Stimulated activated naive B cell treated with anti-CD40 and anti-IgM and Interleukin-4, amounts not matched to agents 10 μg/mL and 1 μg/mL and 100 μg/mL, for 72 hours (primary cell): ENCODE measurements at regions not wholly inside any gene's neighbourhood (a gene's known extent, or its start where the extent isn't known, plus 50 kb on each side); places are given as distances from the start of the nearest gene placed in this dataset.

Experiments used
- ATAC-seq, 2 donors: fragments of 150-1000 bp; cut with Tn5 transposase; replicated peaks; 2 replicates each; pipeline ENCODE4 v1.10.0; 2021; ENCODE audit warnings: moderate library complexity in 1 of 2
- DNase-seq: peaks from one replicate; pipeline ENCODE4 v3.0.0; 2021
- H3K27ac Mint-ChIP-seq: one replicate; pipeline ENCODE4 v1.8.0; 2022; ENCODE audit warnings: mild to moderate bottlenecking, mixed read lengths
- H3K27me3 Mint-ChIP-seq, 2 donors: one replicate each; pipeline ENCODE4 v1.8.0; 2022; ENCODE audit warnings: mixed read lengths in 2 of 2
- H3K36me3 Mint-ChIP-seq, 2 donors: one replicate each; pipeline ENCODE4 v1.8.0; 2022; ENCODE audit warnings: mixed read lengths in 2 of 2, mild to moderate bottlenecking in 1 of 2
- H3K4me1 Mint-ChIP-seq, 2 donors: one replicate each; pipeline ENCODE4 v1.8.0; 2022; ENCODE audit warnings: mixed read lengths in 2 of 2, mild to moderate bottlenecking in 1 of 2
- H3K4me3 Mint-ChIP-seq, 2 donors: one replicate each; pipeline ENCODE4 v1.8.0; 2022; ENCODE audit warnings: mild to moderate bottlenecking in 2 of 2, mixed read lengths in 2 of 2, moderate library complexity in 1 of 2
- H3K9me3 Mint-ChIP-seq, 2 donors: one replicate each; pipeline ENCODE4 v1.8.0; 2022; ENCODE audit warnings: mixed read lengths in 2 of 2, mild to moderate bottlenecking in 1 of 2

- Mint-ChIP-seq H3K4me3 (no peak overlapping the region), H3K27me3 (peaks cover 0 to 14% of the 10 kb centered on the region in 2 donors), H3K4me1 (no peaks in the 10 kb centered on the region), H3K9me3 (no peaks in the 10 kb centered on the region), H3K27ac (no peak overlapping the region), H3K36me3 (no peaks in the 10 kb centered on the region)
- ATAC-seq: no peak
- no peak for DNase-seq
These were observed 503.4 kb upstream of the CBLB start for GRCh38 chr3:106371971-106372805.

GRCh38 chr3:106372806-106373190 is 504.0 kb upstream of the CBLB start:
- no peak overlapping the region for H3K27ac Mint-ChIP-seq
- H3K27me3 Mint-ChIP-seq: peaks cover 0 to 14% of the 10 kb centered on the region in 2 donors
- no peak overlapping the region for H3K4me3 Mint-ChIP-seq
- no peak for ATAC-seq
- no peak for DNase-seq
- H3K9me3 Mint-ChIP-seq: peaks cover 0 to 3% of the 10 kb centered on the region in 2 donors
- peaks cover 2 to 3% of the 10 kb centered on the region in 2 donors for H3K4me1 Mint-ChIP-seq
- H3K36me3 Mint-ChIP-seq: no peaks in the 10 kb centered on the region

- ATAC-seq (no peak), DNase-seq (no peak)
- peaks cover 4 to 5% of the 10 kb centered on the region in 2 donors for H3K4me1 Mint-ChIP-seq
- no peak overlapping the region for H3K27ac Mint-ChIP-seq
- H3K36me3 Mint-ChIP-seq: no peaks in the 10 kb centered on the region
- no peak overlapping the region for H3K4me3 Mint-ChIP-seq
- peaks cover 0 to 4% of the 10 kb centered on the region in 2 donors for H3K9me3 Mint-ChIP-seq
- peaks cover 0 to 14% of the 10 kb centered on the region in 2 donors for H3K27me3 Mint-ChIP-seq
These were observed 507.3 kb upstream of the CBLB start for GRCh38 chr3:106376016-106376570.

GRCh38 chr3:106379251-106379750 is 510.5 kb upstream of the CBLB start:
- Mint-ChIP-seq H3K4me1 (peaks cover 4 to 5% of the 10 kb centered on the region in 2 donors), H3K27me3 (peaks cover 0 to 14% of the 10 kb centered on the region in 2 donors), H3K4me3 (no peak overlapping the region), H3K36me3 (no peaks in the 10 kb centered on the region), H3K27ac (no peak overlapping the region), H3K9me3 (peaks cover 0 to 4% of the 10 kb centered on the region in 2 donors)
- DNase-seq: no peak
- ATAC-seq: no peak

GRCh38 chr3:106380232-106380631 is 511.4 kb upstream of the CBLB start:
- peaks cover 0 to 13% of the 10 kb centered on the region in 2 donors for H3K27me3 Mint-ChIP-seq
- H3K4me3 Mint-ChIP-seq: no peak overlapping the region
- H3K4me1 Mint-ChIP-seq: peaks cover 4 to 5% of the 10 kb centered on the region in 2 donors
- no peak for ATAC-seq
- DNase-seq: no peak
- H3K27ac Mint-ChIP-seq: no peak overlapping the region
- H3K36me3 Mint-ChIP-seq: no peaks in the 10 kb centered on the region
- peaks cover 0 to 4% of the 10 kb centered on the region in 2 donors for H3K9me3 Mint-ChIP-seq

- Mint-ChIP-seq H3K4me3 (no peak overlapping the region), H3K9me3 (peaks cover 4 to 13% of the 10 kb centered on the region in 2 donors), H3K4me1 (peaks cover 12 to 17% of the 10 kb centered on the region in 2 donors), H3K27ac (no peak overlapping the region), H3K27me3 (peaks cover 0 to 1% of the 10 kb centered on the region in 2 donors), H3K36me3 (peaks cover 0 to 2% of the 10 kb centered on the region in 2 donors)
- ATAC-seq (no peak), DNase-seq (no peak)
These were observed 512.6 kb upstream of the CBLB start for GRCh38 chr3:106381286-106381938.

- Mint-ChIP-seq H3K27me3 (no peaks in the 10 kb centered on the region), H3K27ac (no peak overlapping the region), H3K36me3 (peaks cover 0 to 2% of the 10 kb centered on the region in 2 donors), H3K4me1 (peaks cover 12 to 17% of the 10 kb centered on the region in 2 donors), H3K9me3 (peaks cover 4 to 13% of the 10 kb centered on the region in 2 donors), H3K4me3 (no peak overlapping the region)
- ATAC-seq: no peak
- no peak for DNase-seq
These were observed 513.1 kb upstream of the CBLB start for GRCh38 chr3:106381939-106382335.

GRCh38 chr3:106386050-106386449 is 517.2 kb upstream of the CBLB start:
- ATAC-seq (peak; percentile 96 to 97), DNase-seq (peak; percentile 27)
- peaks cover 5 to 9% of the 10 kb centered on the region in 2 donors for H3K9me3 Mint-ChIP-seq
- H3K4me3 Mint-ChIP-seq: peak overlapping the region in 1 of 2 donors; percentile 0
- peaks cover 11 to 19% of the 10 kb centered on the region in 2 donors for H3K4me1 Mint-ChIP-seq
- H3K36me3 Mint-ChIP-seq: peaks cover 0 to 2% of the 10 kb centered on the region in 2 donors
- peak overlapping the region; percentile 43 for H3K27ac Mint-ChIP-seq
- no peaks in the 10 kb centered on the region for H3K27me3 Mint-ChIP-seq

- no peaks in the 10 kb centered on the region for H3K27me3 Mint-ChIP-seq
- DNase-seq (no peak), ATAC-seq (no peak)
- no peak overlapping the region for H3K27ac Mint-ChIP-seq
- H3K36me3 Mint-ChIP-seq: no peaks in the 10 kb centered on the region
- H3K9me3 Mint-ChIP-seq: peaks cover 0 to 1% of the 10 kb centered on the region in 2 donors
- H3K4me1 Mint-ChIP-seq: peaks cover 3 to 7% of the 10 kb centered on the region in 2 donors
- H3K4me3 Mint-ChIP-seq: no peak overlapping the region
These were observed 524.1 kb upstream of the CBLB start for GRCh38 chr3:106392915-106393314.

GRCh38 chr3:106397006-106397405 is 528.2 kb upstream of the CBLB start:
- ATAC-seq (no peak), DNase-seq (no peak)
- Mint-ChIP-seq H3K27me3 (no peaks in the 10 kb centered on the region), H3K4me3 (no peak overlapping the region), H3K27ac (no peak overlapping the region), H3K9me3 (no peaks in the 10 kb centered on the region), H3K36me3 (no peaks in the 10 kb centered on the region), H3K4me1 (no peaks in the 10 kb centered on the region)

- Mint-ChIP-seq H3K9me3 (no peaks in the 10 kb centered on the region), H3K27ac (no peak overlapping the region), H3K4me3 (no peak overlapping the region), H3K4me1 (peaks cover 3 to 7% of the 10 kb centered on the region in 2 donors), H3K27me3 (no peaks in the 10 kb centered on the region), H3K36me3 (no peaks in the 10 kb centered on the region)
- ATAC-seq (no peak), DNase-seq (no peak)
These were observed 530.2 kb upstream of the CBLB start for GRCh38 chr3:106398891-106399600.

GRCh38 chr3:106399761-106400160 is 530.9 kb upstream of the CBLB start:
- ATAC-seq (no peak), DNase-seq (no peak)
- Mint-ChIP-seq H3K4me1 (peaks cover 8 to 12% of the 10 kb centered on the region in 2 donors), H3K9me3 (no peaks in the 10 kb centered on the region), H3K4me3 (no peak overlapping the region), H3K27me3 (no peaks in the 10 kb centered on the region), H3K27ac (no peak overlapping the region), H3K36me3 (no peaks in the 10 kb centered on the region)

- Mint-ChIP-seq H3K4me3 (no peak overlapping the region), H3K9me3 (no peaks in the 10 kb centered on the region), H3K4me1 (peaks cover 8 to 12% of the 10 kb centered on the region in 2 donors), H3K27me3 (no peaks in the 10 kb centered on the region), H3K27ac (no peak overlapping the region), H3K36me3 (no peaks in the 10 kb centered on the region)
- ATAC-seq: no peak
- no peak for DNase-seq
These were observed 533.1 kb upstream of the CBLB start for GRCh38 chr3:106401666-106402490.
